ENCODE measurements at regions not wholly inside any gene's neighbourhood (a gene's known extent, or its start where the extent isn't known, plus 50 kb on each side); places are given as distances from the start of the nearest gene placed in this dataset.

GRCh38 chr3:132837615-132838014 lies 115.4 kb upstream of the NPHP3 start:
- Histone ChIP-seq H3K4me3 (ENCODE audit: low read length, poor library complexity, severe bottlenecking) (no peak overlapping the region), H3K9me3 (ENCODE audit: insufficient read depth, low read depth, low read length) (no peaks in the 10 kb centered on the region), H3K79me2 (ENCODE audit: insufficient read depth, low read length) (no peaks in the 10 kb centered on the region), H3K27me3 (ENCODE audit: insufficient read depth, low read length, poor library complexity, severe bottlenecking) (no peaks in the 10 kb centered on the region), H3K4me1 (ENCODE audit: insufficient read depth, low read length, poor library complexity, severe bottlenecking) (no peaks in the 10 kb centered on the region), H3K9ac (ENCODE audit: low read depth, low read length, poor library complexity, severe bottlenecking) (no peak overlapping the region), H3K9me2 (replicated peaks; ENCODE audit: low read depth, low read length) (no peaks in the 10 kb centered on the region), H3K4me2 (ENCODE audit: low read depth, low read length, poor library complexity, severe bottlenecking) (no peak overlapping the region), H3F3A (ENCODE audit: low read depth) (no peaks in the 10 kb centered on the region), H4K20me1 (ENCODE audit: insufficient read depth, low read length, poor library complexity, severe bottlenecking) (no peaks in the 10 kb centered on the region), H3K36me3 (ENCODE audit: insufficient read depth, low read length) (no peaks in the 10 kb centered on the region), H2AFZ (ENCODE audit: low read length) (no peak overlapping the region)
- no peak for TF ChIP-seq EZH2phosphoT487 (IDR thresholded peaks at IDR 0.05; ENCODE audit: borderline replicate concordance)
- no peak for TF ChIP-seq CTCF (conservative IDR thresholded peaks at IDR 0.05; ENCODE audit: low read length)

- TF ChIP-seq CTCF (conservative IDR thresholded peaks at IDR 0.05; ENCODE audit: low read length) (no peak), EZH2phosphoT487 (IDR thresholded peaks at IDR 0.05; ENCODE audit: borderline replicate concordance) (no peak)
- no peaks in the 10 kb centered on the region for H3K27me3 ChIP-seq (ENCODE audit: insufficient read depth, low read length, poor library complexity, severe bottlenecking)
- no peak overlapping the region for H2AFZ ChIP-seq (ENCODE audit: low read length)
- H3K4me3 ChIP-seq (ENCODE audit: low read length, poor library complexity, severe bottlenecking), result no peak overlapping the region
- no peaks in the 10 kb centered on the region for H3K9me2 ChIP-seq (replicated peaks; ENCODE audit: low read depth, low read length)
- no peaks in the 10 kb centered on the region for H3K9me3 ChIP-seq (ENCODE audit: insufficient read depth, low read depth, low read length)
- no peak overlapping the region for H3K9ac ChIP-seq (ENCODE audit: low read depth, low read length, poor library complexity, severe bottlenecking)
- H3F3A ChIP-seq (ENCODE audit: low read depth), result no peaks in the 10 kb centered on the region
- H3K4me2 ChIP-seq (ENCODE audit: low read depth, low read length, poor library complexity, severe bottlenecking), result no peak overlapping the region
- no peaks in the 10 kb centered on the region for H3K4me1 ChIP-seq (ENCODE audit: insufficient read depth, low read length, poor library complexity, severe bottlenecking)
- H4K20me1 ChIP-seq (ENCODE audit: insufficient read depth, low read length, poor library complexity, severe bottlenecking), result no peaks in the 10 kb centered on the region
- H3K36me3 ChIP-seq (ENCODE audit: insufficient read depth, low read length), result no peaks in the 10 kb centered on the region
- H3K79me2 ChIP-seq (ENCODE audit: insufficient read depth, low read length), result no peaks in the 10 kb centered on the region
These were observed 112.1 kb upstream of the NPHP3 start for GRCh38 chr3:132834356-132834755.

GRCh38 chr3:132829101-132829500 lies 106.9 kb upstream of the NPHP3 start:
- H3K27me3 ChIP-seq (ENCODE audit: insufficient read depth, low read length, poor library complexity, severe bottlenecking), result peaks cover 5% of the 10 kb centered on the region
- H2AFZ ChIP-seq (ENCODE audit: low read length), result no peak overlapping the region
- no peak overlapping the region for H3K4me3 ChIP-seq (ENCODE audit: low read length, poor library complexity, severe bottlenecking)
- no peaks in the 10 kb centered on the region for H3K36me3 ChIP-seq (ENCODE audit: insufficient read depth, low read length)
- TF ChIP-seq EZH2phosphoT487 (IDR thresholded peaks at IDR 0.05; ENCODE audit: borderline replicate concordance), result no peak
- TF ChIP-seq CTCF (conservative IDR thresholded peaks at IDR 0.05; ENCODE audit: low read length), result no peak
- no peak overlapping the region for H3K9ac ChIP-seq (ENCODE audit: low read depth, low read length, poor library complexity, severe bottlenecking)
- no peaks in the 10 kb centered on the region for H4K20me1 ChIP-seq (ENCODE audit: insufficient read depth, low read length, poor library complexity, severe bottlenecking)
- H3K9me3 ChIP-seq (ENCODE audit: insufficient read depth, low read depth, low read length), result no peaks in the 10 kb centered on the region
- no peak overlapping the region for H3K4me2 ChIP-seq (ENCODE audit: low read depth, low read length, poor library complexity, severe bottlenecking)
- H3F3A ChIP-seq (ENCODE audit: low read depth), result no peaks in the 10 kb centered on the region
- H3K9me2 ChIP-seq (replicated peaks; ENCODE audit: low read depth, low read length), result no peaks in the 10 kb centered on the region; the same call in 1 of the 2 replicates
- no peaks in the 10 kb centered on the region for H3K79me2 ChIP-seq (ENCODE audit: insufficient read depth, low read length)
- H3K4me1 ChIP-seq (ENCODE audit: insufficient read depth, low read length, poor library complexity, severe bottlenecking), result no peaks in the 10 kb centered on the region
